Brain pericyte (primary cell): ENCODE measurements at regions not wholly inside any gene's neighbourhood (a gene's known extent, or its start where the extent isn't known, plus 50 kb on each side); places are given as distances from the start of the nearest gene placed in this dataset.

ENCODE experiments used
- DNase-seq: peaks from one replicate; pipeline ENCODE4 v3.0.0-alpha.2; 2012; ENCODE audit warnings: low read depth, low spot score

- no peak for DNase-seq
These were observed 442.4 kb upstream of the RARB start for GRCh38 chr3:24985668-24986067.

- peak; percentile 10 for DNase-seq
These were observed 441.5 kb upstream of the RARB start for GRCh38 chr3:24986612-24987011.

DNA sequence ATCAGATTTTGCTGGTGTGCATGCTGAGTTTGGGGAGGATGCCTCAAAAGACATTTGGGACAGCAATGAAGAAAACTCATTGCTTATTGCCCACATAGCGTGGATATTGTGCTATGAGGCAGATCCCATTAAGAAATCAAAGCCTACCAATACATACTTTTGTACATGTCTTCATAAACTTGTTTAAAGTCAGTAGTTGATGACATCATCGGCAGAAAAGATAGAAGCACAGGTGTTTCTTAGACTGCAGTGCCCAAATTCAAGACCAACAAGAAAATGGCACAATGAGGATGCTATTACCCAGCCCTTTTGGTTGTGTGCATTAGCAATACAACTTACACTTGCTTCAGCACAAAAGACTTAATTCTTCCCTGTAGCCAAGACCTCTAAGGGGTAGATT is 428.7 kb upstream of the RARB start:
- no peak for DNase-seq

DNA sequence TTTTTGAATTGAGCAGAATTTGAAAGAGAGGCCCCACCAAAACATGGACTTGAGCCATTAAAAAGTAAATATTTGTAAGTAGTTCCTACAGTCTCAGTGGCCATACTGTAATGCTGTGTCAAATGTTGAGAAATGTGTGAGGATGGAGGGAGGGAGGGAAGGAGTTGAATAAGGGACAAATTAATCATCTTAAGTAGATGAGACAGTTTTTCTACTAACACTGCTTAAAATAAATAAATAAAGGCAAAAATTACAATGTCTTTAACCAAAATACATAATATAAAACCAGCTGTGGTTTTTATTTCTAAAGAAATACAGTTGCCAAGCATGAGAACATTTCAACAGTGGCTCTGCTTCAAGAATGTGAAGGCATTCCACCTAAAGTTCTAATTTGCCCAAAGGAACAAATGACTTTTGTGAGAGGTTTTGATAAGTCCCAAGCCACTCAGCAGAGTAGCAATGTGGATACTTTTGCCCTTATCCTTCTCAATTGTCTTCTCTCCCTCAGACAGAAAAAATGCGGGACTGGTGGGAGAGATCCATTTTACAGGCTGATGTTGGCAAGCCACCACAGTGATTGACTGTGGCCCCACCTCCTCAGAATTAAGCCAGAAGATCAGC is 427.0 kb upstream of the RARB start:
- DNase-seq, result no peak

GRCh38 chr3:25002052-25002451 is 426.0 kb upstream of the RARB start:
- no peak for DNase-seq

DNA sequence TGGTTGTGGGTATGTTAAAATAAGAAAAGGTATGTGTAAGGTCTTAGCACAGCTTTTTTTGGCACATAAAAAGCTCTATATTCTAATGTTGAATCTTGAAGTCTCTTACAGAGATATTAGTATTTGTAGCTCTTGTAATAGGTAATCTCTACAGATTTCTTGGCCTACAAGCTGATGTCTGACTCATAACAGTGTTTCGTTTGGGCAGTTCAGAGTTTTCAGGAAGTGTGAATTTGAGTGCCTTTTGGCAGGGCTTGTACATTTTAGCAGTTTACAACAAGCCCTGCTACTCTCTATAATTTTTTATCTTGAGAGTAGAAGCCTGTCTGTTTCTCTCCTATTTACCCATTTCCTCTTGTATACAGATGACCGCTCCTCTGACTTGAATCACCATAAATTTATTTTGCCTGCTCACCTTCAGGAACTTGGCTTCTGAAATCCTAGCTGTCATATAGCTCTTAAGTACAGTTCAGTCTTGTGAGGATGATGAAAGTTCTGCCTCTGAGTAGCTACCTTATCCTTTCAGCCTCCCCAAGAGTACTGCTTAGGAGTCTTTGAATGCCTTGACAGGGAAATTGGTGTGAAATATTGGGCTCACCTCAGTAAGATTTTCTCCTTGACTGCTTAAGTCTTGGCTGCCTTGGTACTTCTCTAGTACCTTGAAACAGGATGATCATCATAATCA is 419.9 kb upstream of the RARB start:
- DNase-seq, result no peak

- no peak for DNase-seq
These were observed 418.4 kb upstream of the RARB start for GRCh38 chr3:25009665-25010064.

GRCh38 chr3:25015599-25015998 is 412.5 kb upstream of the RARB start:
- DNase-seq, result no peak

DNA sequence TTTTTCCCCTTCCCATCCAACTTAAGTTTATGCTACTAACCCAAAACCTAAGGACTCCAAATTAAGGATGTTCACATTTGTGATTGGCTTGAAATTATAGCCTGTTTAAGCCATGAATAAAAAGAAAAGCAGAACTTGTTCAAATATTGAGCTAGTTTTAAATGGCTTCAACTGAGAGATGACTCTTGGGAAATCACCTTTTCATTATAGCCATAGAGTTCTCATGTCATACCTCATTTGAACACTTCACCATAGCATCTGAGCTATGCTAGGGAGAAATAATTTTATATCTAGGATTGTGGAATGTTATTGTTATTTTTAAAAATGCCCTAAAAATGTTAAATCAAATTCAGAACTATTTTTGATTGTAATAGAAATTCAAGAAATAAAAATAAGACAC is 409.2 kb upstream of the RARB start:
- DNase-seq, result no peak

DNA sequence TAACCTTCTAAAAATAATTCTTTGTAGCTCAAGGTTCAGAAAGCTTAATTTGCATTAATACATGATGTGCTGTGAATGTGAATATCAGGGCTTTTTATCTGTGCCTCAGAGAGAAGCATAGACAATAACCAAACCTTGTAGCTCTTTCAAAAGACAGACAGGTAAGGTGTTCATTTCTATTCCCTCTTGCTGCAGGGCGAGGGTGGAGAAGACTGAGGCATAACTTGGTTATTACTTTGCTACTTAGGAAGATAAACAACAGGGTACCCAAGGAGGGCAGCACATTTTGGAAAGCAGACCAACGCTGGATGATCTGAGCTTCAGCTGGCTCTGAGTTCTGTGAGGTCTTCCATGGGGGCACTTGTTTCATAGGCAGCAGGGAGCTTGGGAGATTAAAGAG is 408.6 kb upstream of the RARB start:
- no peak for DNase-seq

- no peak for DNase-seq
These were observed 406.2 kb upstream of the RARB start for GRCh38 chr3:25021816-25022215.

DNA sequence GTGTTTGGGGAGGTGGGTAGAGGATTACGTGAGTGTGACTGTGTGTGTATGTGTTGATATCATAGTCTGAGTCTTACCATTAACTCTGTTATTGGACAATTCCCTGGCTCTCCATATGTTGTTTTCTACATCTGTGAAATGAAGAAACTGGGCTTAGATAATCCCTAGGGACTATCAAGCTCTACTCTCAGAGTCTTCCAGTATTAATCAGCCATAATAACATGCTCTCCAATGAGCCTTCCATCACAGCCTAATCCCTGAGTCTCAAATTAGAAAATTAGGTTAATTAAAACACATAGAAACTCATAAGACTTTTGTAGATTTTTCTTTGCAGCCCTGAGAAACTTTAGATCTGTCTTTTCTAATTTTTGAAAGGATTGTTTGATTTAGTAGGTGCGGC is 404.2 kb upstream of the RARB start:
- no peak for DNase-seq

GRCh38 chr3:25025236-25025635 is 402.8 kb upstream of the RARB start:
- no peak for DNase-seq

DNA sequence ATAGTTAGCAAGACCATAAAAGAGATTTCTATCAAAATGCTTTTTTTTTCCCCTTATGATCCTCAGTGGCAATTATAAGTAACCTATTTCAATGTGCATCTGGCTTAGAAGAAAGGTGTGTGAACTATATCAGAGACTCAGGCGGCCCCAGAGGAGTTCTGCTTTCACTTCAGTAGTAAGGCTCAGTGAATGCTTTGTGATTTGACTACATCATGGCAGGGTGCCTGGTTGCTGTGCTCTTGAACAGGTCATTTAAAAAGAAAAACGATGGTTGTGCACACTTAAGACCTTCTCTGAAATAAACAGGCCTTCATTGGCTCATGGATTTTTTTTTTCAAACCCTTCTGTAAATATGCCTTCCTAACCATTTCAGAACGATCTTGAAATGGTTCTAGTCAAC is 400.4 kb upstream of the RARB start:
- DNase-seq, result no peak

- no peak for DNase-seq
These were observed 398.2 kb upstream of the RARB start for GRCh38 chr3:25029820-25030219.

DNA sequence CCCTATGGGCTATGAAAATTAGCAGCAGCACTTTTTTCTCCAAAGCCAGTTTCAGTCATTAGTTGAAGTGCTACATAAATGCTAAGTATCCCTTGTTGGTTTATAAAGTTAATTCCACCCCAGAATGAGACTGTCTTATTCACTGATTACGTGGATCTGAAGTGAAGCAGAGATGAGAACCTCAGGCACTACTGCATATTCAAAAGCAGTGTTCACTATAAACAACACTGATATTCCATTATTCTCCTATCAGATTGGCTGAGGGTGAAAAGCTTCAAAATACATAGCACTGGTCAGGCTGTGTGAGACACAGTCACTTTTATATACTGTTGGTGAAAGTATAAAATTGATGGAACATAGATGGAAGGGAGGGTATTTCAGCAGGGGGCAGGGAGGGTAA is 395.7 kb upstream of the RARB start:
- no peak for DNase-seq

GRCh38 chr3:25033407-25034029 is 394.5 kb upstream of the RARB start:
- no peak for DNase-seq

GRCh38 chr3:25035526-25035925 is 392.5 kb upstream of the RARB start:
- no peak for DNase-seq

GRCh38 chr3:25036633-25037032 is 391.4 kb upstream of the RARB start:
- no peak for DNase-seq

DNA sequence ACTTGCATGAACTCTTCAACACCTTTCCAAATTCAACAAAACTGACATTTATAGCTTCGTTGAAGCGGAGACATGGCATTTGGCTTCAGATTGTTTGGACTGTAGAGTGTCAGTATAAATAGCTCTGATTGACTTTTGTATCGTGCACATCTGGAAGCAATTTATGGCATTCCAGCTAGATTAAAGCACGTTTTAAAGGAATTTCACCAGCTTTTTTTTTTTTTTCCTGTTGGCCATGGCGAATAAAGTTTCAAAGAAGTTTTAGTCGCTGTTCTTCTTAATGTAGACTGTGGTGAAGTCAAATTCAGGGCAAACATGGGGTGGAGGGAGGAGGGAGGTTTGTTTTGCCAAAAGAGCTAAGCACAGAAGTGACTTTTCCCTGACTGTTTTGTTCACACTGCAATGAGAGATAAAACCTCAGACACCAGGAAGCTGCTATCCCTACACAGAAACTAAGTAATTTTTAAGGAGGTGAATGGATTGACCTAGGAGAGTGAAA is 391.0 kb upstream of the RARB start:
- DNase-seq, result peak; percentile 26

GRCh38 chr3:25038271-25038670 is 389.8 kb upstream of the RARB start:
- no peak for DNase-seq

DNA sequence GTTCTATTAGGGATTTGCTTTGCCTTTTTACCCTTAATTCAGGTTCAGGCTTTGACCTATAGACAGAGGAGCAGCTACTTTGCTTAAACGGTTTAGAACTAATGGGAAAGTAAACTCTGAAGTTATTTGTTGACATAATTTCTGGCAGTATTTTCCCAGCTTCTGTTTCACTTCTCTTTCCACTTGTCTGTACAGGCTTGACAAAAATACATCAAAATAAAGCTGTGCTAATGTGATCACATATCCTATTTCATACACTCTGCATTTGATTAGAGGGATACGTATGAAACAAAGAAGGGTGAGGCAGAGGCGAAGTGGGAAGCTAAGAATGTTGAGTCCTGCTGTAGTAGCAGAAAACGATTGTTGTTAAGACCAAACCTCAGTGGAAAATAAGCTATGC is 389.1 kb upstream of the RARB start:
- DNase-seq, result peak; percentile 8

- DNase-seq, result no peak
These were observed 387.3 kb upstream of the RARB start for GRCh38 chr3:25040748-25041147.
